Activated naive CD8-positive, alpha-beta T cell treated with anti-CD3 and anti-CD28 coated beads, Interleukin-2, amount 50 U/mL, for 16 hours (primary cell): ENCODE measurements at regions not wholly inside any gene's neighbourhood (a gene's known extent, or its start where the extent isn't known, plus 50 kb on each side); places are given as distances from the start of the nearest gene placed in this dataset.

Source experiments
- DNase-seq: peaks from one replicate; pipeline ENCODE4 v3.0.0-alpha.2; 2020; ENCODE audit warnings: low read depth, low spot score

DNA sequence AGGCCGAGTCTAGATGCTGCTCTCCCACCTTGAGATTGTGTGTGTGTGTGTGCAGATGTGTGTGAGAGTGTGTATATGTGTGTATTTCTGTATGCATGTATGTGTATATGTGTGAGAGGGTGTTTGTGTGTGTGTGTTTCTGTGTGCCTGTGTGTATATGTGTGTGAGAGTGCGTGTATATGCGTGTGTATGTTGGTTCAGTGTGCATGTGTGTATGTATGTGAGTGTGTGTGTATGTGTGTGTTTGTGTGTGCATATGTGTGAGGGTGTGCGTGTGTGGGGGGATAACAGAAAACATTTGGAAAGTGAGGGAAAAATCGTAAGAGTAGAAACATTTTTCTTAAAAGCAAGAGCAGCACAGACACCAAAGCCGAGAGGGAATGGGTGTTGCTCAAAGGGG, 309.1 kb downstream of the NDUFA10 start:
- DNase-seq = no peak

DNA sequence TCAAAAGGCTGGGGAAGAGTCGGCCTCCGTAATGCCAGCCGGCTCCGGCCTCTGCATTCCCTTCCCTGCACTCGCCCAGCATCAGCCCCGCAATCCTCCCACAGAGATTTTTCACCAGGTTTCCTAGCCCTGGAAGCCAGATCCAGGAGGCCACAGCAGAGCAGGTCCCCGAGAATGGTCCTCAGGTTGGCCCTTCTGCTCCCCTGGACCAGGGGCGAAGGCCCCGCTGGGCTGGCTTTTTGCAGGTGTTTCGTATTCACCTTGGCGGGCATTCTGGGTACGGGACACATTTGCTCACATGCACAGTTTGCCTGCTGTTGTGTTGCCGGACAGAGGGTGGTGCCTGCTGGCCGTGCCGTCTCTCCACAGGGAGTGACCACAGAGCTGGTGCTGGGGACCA, 309.5 kb downstream of the NDUFA10 start:
- DNase-seq = no peak

DNA sequence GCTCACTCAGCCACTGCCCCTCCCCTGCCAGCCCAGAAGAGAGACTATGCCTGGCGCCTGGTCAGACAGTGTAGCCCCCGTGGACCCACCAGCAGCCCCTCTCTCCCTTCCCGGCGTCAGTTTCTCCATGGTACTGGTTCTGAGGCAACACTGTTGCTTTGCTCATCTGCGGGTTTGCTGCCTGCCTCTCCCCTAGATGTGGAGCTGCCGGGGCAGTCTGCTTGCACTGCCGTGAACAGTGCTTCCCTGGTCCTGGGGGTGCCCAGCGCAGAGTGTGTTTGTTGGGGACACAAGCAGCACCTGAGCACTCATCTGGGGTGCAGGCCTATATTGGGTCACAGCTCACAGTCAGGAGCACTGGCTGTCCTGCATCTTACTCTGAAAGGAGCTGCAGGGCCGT, 309.9 kb downstream of the NDUFA10 start:
- no peak for DNase-seq

DNA sequence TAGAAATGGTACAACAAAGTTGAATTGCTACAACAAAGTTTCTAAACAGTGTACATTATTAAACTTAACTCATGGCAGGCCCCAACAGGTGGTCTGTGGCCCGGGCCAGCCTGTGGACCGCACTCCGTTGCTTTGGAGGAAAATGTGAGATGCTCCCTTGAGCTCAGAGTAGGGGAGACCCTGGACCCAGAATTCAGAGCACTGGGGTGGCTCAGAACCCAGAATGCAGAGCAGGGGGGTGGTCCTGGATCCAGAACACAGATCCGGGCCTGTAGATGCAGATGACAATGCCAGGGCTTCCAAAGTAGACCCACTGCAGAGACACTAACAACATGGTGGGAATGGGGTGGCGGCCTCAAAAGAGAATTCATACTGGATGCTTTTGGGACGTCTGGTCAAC, 311.0 kb downstream of the NDUFA10 start:
- DNase-seq = no peak

DNA sequence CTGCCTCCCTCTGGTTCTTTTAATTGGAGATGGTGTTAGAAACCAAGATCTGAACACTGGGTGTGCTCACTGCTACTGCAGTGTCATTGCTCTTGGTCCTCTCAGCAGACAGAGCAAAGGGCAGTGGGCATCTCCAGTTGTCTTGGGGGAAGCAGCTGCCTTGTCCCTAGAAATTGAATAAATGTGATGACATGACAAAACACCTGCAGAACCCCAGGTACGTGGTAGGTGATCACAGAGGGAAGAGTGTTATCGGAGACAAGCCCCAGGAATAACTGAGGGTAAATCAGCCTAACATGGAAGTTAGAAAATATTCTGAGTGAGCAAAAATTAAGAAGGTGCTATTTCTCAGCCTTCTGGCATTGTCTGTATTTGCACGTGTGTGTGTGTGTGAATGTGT, 311.9 kb upstream of the HDAC4 start:
- no peak for DNase-seq

DNA sequence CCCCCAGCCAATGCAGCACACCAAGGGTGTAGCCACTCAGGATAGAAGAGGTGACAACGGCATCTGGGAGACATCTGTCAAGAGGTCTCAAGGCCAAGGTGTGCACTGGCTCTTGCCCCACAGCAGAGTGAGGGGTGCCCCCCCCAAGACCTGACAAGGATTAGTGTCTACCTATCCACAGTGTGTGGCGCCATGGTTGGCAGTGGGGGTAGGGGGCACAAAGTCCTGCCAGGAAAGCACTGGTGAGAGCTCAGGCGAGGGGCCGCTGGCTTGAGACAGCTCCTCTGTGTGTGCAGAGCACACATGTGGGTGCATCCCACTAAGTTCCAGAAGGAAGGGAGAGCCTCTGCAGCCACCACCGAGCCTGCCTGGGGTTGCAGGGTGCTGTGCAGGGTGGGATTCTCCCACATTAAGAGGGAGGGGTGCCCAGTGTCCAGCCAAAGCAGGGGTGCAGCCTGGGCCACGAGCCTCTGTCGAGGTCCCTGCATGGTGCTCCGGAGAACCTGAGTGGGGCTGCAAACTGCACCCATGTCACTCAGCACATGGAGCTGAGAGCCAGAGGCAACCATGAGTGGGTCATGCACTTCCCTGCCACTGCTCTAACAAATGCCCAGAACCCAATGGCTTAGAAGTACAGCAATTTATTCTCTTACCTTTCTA, 311.2 kb upstream of the HDAC4 start:
- no peak for DNase-seq

DNA sequence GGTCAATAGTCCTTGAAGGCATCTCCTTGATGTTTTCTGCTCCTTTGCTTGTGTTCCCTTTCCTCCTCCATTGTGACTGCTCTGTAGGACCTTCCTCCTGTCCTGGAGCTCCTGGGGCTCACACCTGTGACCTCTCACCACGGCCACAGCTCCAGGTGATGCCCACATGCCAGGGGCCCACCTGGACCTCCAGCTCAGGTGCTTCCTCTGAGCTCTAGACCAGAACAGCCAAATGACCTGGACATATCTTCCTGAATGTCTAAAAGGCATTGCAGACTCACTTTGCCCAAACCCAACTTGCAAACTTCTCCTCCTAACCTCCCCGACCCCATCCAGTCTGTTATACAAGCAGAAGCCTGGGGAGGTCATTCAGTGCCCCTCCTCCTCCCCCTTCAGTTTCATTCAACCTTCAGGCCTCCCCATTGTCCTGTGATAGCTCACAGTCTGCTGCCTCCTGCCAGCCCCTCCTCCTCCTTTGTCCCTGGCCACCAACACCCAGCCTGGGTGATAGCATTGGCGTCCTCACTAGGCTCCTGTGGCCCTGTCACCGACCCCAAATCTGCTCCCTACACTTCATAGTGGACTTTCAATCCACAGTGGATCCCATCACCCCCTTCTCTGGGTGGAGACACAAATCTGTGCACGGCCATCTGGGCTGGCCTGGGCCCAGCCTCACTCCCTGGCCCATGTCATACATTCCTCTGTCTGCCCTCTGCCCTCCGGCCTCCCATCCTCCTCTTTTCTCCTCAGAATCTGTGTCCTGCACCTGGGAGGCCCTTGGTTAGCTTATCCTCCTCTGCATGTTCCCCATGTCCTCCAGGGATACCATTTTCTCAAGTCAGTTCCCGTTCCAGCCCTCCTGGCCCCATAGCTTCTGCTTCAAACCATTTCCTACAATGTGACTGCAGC, 310.4 kb upstream of the HDAC4 start:
- DNase-seq = no peak

DNA sequence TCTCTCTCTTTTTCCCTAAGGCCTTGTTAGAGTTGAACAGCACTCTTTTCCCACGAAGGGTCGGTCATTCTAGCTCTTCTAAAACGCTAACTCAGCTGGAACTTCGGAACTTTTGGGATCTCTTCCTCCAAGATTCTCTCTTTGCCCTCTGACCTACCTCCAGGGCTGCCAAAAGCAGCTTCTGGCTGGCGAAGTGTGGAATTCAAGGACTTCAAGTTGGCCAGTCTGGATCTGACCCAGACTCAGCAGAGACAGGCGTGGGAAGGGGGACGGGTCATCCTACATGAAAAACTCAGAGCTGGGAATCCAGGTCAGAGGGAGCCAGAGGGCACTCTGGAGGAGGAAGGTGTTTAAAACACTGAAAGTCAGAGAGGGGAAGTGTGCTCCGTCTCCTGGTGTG, 305.5 kb upstream of the HDAC4 start:
- DNase-seq = no peak

DNA sequence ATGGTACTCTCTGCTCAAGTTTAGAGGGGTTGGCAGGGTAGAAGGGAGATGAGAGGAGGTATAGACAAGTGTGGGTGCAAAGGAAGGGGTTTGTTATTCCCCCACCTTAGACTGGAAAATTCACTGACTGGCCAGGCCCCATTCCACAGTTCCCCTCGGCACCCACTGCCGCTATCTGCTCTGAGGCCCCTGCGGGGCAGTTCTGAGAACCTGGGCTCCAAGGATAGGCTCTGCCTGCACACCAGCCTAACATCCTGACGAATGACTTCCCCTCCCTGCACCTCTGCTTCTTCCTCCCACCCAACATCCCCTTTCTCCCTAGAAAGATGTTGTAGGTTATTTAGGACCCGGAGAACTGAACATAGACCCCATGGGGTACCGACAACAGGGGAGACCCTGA, 303.9 kb upstream of the HDAC4 start:
- DNase-seq = no peak

DNA sequence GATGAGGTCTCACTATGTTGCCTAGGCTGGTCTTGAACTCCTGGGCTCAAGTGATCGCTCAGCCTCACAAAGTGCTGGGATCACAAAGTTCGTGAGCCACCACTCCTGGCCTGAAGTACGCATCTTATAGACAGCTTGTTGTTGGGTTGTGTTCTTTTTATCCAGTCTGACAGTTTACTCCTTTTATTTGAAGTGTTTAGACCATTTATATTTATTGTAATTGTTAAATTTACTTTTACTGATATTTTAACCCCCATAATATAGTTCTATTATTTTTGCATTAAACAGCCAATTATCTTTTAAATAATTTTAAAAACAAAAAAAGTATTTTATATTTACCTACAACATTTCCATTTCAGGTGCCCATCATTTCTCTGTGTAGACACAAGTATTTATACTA, 303.0 kb upstream of the HDAC4 start:
- no peak for DNase-seq

DNA sequence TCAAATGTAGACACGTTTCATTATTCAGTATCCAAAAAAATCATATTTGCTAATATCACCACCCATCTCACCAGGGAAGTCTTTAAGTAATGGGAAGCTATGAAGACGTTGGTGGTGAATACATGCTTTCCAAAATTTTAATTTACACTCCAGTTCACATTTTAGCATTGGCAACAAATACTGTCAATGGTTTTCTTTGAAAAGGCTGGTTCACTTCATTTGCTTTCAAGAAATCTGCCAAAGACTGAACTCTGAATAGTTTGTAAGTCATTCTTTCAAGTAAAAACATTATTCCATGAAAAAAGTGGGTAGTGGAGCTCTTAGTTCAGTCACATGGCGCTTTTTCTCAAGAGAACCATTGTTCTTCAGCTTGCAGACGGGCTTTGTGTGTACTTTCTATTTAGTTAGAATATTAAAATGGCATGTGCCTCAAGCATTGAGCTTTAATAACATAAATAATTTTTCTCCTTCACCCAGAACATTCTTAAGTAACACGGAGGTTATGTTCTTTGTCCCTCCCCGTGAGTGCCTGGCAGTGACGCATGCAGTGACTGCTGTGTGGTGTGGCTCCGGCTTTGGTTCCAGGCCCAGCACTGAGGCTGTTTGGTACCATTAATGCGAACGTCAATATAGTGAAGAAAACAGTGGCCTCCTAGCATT, 300.0 kb upstream of the HDAC4 start:
- no peak for DNase-seq

DNA sequence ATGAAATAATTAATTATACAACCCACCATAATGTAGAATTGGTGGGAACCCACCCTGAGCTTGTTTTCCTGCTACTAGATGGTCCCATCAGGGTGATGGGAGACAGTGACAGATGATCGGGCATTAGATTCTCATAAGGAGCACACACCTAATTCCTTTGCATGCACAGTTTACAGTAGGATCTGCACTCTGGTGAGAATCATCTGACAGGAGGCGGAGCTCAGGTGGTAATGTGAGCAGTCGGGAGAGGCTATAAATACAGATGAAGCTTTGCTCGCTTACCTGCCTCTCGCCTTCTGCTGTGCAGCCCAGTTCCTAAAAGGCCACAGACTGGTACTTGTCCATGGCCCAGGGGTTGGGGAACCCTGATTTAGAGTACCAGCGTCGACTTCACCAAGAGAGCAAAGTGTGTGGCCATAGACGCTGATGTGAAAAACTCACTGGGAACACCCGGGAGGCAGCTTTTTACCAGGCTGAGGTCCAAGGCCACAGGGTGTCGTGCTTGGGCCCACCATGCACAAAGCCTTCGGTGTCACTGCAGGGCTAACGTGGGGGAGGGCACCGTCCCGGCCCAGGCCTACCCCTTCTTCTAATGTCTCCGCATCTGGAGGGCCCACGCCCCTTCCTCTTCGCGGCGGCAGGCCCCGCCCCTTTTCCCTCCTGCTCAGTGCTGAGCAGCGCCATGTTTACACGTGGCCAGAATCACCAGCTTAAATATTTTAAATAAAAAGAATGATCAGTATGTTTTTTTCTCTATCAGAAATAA, 296.8 kb upstream of the HDAC4 start:
- DNase-seq = no peak

DNA sequence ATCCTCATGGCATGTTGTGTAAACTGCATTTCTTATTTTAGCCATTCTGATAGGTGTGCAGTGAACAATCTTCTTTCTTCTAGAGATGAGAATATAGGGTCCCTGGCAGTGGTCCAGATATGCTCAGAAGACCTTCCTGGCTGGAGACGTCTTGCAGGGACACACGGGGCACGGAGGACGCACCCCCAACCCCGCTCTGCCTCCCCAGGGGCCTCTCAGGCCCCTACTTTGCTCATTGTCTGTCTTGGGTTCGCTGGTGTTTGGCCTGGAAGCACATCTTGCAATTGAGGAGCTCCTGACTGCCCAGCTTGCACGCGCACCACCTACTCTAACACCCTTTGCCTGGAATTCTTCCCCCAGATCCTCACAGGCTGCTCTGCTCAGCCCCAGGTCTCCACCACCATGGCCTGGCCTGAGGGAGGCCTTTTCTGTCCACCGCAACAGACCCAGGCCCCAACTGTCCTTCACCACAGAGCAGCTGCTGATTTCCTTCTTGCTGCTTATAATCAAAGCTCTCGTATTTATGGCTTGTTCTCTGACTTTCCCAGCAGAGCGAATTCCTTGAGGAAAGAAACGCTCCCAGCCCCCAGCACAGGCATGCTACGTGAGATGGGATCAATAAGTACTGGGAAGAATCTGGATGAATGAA, 295.9 kb upstream of the HDAC4 start:
- DNase-seq = no peak

DNA sequence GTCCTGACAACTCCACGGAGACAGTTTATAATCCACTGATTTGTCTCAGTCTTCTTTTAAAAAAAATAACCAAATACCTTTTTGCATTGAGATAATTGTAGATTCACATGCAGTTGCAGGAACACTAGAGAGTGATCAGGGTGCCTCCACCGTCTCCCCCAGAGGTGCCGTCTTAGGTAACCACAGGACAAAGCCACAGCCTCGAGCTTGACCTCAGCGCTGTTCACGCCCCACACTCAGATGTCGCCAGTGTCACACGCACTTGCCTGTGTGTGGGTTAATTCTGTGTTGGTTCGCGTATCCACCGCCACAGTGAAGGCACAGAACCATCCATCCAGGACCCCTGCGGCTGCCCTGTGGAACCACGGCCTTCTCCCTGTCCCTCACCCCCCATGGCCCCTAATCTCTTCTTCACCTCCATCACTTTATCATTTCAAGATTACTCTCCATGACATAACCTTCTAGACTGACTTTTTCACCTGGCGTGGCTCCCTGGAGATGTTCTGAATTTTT, 295.0 kb upstream of the HDAC4 start:
- DNase-seq = no peak

DNA sequence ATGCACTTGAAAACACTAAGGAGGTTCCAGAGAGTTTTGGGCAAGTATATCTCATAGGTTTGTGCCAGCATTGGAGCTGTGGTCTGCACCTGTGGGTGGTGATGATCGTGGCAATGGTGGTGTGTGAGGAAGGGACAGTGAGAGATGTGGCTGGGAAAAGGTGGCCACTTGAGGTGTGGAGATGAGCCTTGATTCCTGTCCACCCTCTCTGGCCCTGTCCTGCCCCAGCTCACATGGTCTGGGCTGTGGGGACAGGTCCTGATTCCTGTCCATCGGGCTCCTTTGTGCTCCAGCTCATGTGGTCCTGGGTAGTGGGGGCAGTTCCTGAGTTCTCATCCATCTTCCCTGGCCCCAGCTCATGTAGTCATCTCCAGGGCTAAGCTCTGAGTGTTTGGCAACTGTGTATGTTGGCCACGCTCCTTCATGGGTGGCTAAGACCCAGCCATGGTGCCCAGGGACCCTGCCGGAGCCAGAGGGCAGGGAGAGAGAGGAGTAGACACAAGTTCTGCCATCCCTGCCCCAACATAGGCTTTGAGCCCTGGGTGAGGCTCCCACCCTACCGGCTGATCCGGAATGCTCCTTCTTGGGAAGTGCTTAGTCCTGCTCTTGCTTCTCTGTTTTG, 294.4 kb upstream of the HDAC4 start:
- DNase-seq = no peak

DNA sequence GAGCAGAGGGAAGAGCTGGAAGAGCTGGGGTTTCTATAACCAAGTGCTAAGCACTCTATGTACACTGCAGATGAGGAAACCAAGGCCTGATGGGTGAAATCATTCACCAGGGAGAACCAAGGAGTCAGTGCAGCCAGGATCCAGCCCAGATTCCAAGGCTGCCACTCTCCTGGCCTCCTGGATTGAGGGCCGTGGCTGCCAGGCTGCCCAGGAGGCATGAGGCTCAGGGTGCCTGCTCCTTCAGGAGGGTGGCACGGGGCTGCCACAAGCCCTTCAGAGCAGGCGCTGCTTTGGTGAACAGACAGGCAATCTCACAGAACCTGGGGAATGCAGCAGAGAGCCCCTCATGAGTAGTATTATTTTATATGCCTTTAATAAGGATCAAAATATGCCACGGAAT, 293.7 kb upstream of the HDAC4 start:
- no peak for DNase-seq

DNA sequence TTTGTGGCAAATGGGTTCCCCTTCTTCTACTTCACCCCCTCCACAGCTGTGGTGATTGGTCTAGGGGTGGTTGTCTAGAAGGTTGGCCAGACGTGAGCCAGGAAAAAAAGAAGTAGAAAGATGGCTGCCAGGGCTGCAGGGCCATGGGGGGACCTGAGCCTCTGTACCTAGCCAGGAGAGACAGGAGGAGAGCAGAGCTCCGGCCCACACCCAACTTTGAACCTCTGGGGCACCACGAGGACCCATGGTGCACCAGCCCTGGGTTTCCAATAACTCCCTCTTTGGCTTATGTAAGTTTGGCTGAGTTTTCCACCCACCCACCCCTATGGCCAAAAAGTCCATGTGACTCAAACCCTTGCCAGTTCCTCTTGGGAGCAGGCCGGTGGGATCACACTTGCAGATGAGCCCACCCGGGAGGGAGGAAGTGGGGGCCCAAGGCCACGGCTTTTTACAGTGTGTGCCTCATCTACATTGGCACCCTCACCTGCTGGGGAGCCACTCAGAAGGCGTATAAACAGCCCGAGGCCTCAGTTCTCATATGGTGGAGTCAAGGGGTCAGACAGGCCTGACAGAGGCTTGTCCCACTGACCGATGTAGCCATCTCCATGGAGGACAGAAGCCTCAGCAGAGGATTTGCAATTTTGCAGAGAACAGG, 293.1 kb upstream of the HDAC4 start:
- DNase-seq = no peak

DNA sequence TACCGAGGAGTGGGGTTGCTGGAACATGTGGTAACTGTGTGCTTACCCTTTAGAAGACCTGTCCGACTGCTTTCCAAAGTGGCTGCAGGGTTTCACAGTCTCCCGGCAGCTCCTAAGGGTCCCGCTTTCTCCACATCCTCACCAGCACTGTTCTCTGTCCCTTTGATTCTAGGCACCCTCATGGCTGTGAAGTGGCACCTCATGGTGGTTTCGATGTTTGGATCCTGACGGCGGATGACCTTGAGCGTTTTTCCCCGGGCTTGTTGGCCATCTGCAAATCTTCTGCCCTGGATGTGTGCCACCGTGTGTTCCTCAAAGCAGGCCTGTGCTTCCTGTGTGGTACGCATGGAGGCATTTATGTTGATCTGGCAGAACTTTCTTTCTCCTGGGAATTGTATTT, 292.5 kb upstream of the HDAC4 start:
- no peak for DNase-seq

DNA sequence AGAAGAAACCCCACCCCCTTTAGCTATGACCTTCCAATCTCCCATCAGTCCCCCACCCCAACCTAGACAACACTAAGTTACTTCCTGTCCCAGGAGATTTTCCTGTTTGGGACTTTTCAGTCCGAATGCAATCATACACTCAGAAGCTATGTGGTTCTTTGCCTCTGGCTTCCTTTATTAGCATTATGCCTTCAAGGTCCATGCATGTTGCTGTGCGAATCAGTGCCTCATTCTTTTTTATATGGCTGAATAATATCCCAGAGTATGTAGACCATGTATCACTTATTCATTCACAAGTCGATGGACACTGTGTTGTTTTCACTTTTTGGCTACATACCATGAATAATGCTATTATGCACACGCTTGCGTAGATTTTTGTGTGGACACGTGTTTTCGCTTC, 292.1 kb upstream of the HDAC4 start:
- DNase-seq = no peak

DNA sequence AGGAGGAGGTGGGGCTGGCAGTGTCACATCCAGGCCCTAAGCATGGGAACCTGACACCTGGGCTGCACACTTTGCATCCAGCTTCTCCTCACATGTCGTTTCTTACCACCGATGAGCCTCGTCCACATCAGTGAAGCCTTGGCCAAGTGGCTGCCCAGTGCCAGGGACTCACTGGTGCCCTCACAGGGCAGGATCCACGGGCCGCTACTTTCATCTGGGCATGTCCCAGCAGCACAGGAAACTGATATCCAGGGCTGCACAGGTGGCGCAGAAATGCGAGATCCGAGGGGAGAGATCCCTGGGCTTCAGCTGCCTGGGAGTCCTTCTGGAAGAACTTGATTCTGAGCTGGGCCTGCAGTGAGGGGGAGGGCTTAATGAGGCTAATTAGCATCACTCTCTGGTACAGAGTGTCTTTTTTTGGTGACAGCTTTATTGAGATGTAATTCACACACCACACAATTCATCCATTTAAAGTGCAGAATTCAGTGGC, 291.6 kb upstream of the HDAC4 start:
- DNase-seq = no peak
